GM12891 (cell line): ENCODE measurements at regions not wholly inside any gene's neighbourhood (a gene's known extent, or its start where the extent isn't known, plus 50 kb on each side); places are given as distances from the start of the nearest gene placed in this dataset.

Source experiments
- PAX5 ChIP-seq: IDR thresholded peaks from 2 replicates; pipeline ENCODE4 v1.6.1; 2011; ENCODE audit warnings: low read length, moderate library complexity, mild to moderate bottlenecking; ENCODE audit not compliant: insufficient read depth, severe bottlenecking
- POLR2AphosphoS5 ChIP-seq: IDR thresholded peaks from 2 replicates; pipeline ENCODE4 v1.6.1; 2011; ENCODE audit warnings: low read depth, low read length, control low read depth

DNA sequence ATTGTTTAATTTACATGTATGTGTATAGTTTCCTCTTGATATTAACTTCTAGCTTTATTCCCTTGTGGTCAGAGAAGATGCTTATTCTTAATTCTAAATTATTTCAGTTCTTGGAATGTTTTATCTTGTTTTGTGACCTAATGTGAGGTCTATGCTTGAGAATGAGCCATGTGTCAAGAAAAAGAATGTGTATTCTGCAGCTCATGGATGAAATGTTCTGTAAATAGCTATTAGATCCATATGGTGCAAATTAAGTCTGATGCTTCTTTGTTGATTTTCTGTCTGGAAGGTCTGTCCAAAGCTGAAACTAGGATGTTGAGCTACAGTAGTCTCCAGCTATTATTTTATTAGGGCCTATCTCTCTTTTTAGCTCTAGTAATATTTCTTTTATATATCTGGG is 187.3 kb upstream of the RASGEF1B start:
- TF ChIP-seq PAX5, result no peak
- TF ChIP-seq POLR2AphosphoS5, result no peak
